Lung (tissue), 11 donors: ENCODE measurements at regions not wholly inside any gene's neighbourhood (a gene's known extent, or its start where the extent isn't known, plus 50 kb on each side); places are given as distances from the start of the nearest gene placed in this dataset.

ENCODE experiments used
- ATAC-seq: fragments of 200-7000 bp; cut with Tn5 transposase; one replicate; pipeline ENCODE4 v1.9.1; 2020; ENCODE audit warnings: moderate number of reproducible peaks; ENCODE audit not compliant: insufficient read depth, low FRiP score
- DNase-seq, 3 donors: peaks; one replicate each; pipeline ENCODE4 v3.0.0-alpha.2; 2013 to 2017
- H3K27ac ChIP-seq, 2 donors: one replicate each; pipeline ENCODE4 v1.5.1; 2013; ENCODE audit warnings: mild to moderate bottlenecking in 2 of 2, moderate library complexity in 2 of 2, control low read depth in 1 of 2, inconsistent platforms in 1 of 2, low read depth in 1 of 2, low read length in 1 of 2
- H3K27me3 ChIP-seq, 3 donors: one replicate each; pipeline ENCODE4 v1.5.1; 2013; ENCODE audit warnings: low read length in 2 of 3; ENCODE audit not compliant: control insufficient read depth in 3 of 3, insufficient read depth in 3 of 3
- H3K36me3 ChIP-seq, 4 donors: one replicate each; pipeline ENCODE4 v1.5.1; 2013; ENCODE audit warnings: low read length in 4 of 4, mild to moderate bottlenecking in 1 of 4, moderate library complexity in 1 of 4; ENCODE audit not compliant: control insufficient read depth in 4 of 4, insufficient read depth in 4 of 4
- H3K4me1 ChIP-seq, 5 donors: one replicate each; pipeline ENCODE4 v1.5.1; 2013; ENCODE audit warnings: low read length in 5 of 5, mild to moderate bottlenecking in 2 of 5, moderate library complexity in 1 of 5; ENCODE audit not compliant: control insufficient read depth in 5 of 5, insufficient read depth in 5 of 5
- H3K4me3 ChIP-seq: one replicate; pipeline ENCODE4 v1.5.1; 2013; ENCODE audit warnings: mild to moderate bottlenecking, control low read depth, moderate library complexity
- H3K9ac ChIP-seq, 2 donors: one replicate each; pipeline ENCODE4 v1.5.1; 2013; ENCODE audit warnings: low read length in 2 of 2, control low read depth in 1 of 2; ENCODE audit not compliant: insufficient read depth in 1 of 2
- H3K9me3 ChIP-seq, 4 donors: one replicate each; pipeline ENCODE4 v1.5.1; 2013; ENCODE audit warnings: low read length in 3 of 4, mild to moderate bottlenecking in 1 of 4, moderate library complexity in 1 of 4; ENCODE audit not compliant: control insufficient read depth in 4 of 4, insufficient read depth in 3 of 4
- WGBS, 2 donors: extraction: QIAGEN DNeasy Blood & Tissue Kit; methylation state at CpG; one replicate each; pipeline ENCODE4 v1.1.7; 2013; 5-methylcytosine and 5-hydroxymethylcytosine counted together
- TF ChIP-seq, protein P1 (sequence below): IDR thresholded peaks from 2 replicates; pipeline ENCODE4 v1.5.1; 2012; ENCODE audit warnings: mild to moderate bottlenecking; ENCODE audit errors: control extremely low read depth, extremely low read depth
- donor health status: control.
- donor health status: control.
- donor health status: Bipolar disorder and iron deficiency.
- donor health status: healthy.
- donor health status: DM: yes; HTN: yes; CAD: no.

DNA sequence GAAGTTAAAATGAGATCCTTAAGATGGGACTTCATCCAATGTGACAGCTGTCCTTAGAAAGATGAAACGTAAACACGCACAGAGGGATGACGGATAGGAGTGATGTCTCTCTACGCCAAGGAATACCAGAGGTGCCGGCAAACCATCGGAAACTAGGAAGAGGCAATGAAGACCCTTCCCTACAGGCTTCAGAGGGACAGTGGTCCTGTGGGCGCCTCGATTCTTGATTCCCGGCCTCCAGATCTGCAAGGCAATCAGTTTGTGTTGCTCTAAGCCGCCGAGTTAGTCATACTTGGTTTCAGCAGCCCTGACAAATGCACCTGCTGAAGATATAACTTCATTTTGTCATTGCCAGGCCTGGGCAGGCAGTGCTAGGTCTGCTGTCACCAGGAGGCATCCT is 1455.1 kb downstream of the TBC1D22A start:
- no peaks in the 10 kb centered on the region for H3K4me1 ChIP-seq

DNA sequence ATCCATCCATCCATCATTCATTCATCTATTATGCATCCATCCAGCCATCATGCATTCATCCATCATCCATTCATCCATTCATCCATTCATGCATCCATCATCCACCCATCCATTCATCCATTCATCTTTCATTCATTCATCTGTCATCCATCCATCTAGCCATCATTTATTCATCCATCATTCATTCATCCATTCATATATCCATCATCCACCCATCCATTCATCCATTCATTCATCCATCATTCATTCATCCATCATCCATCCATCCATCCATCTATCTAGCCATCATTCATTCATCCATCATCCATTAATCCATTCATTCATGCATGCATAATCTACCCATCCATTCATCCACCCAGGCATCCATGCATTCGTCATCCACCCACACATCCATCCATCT is 1450.3 kb downstream of the TBC1D22A start:
- TF ChIP-seq, protein P1, sequence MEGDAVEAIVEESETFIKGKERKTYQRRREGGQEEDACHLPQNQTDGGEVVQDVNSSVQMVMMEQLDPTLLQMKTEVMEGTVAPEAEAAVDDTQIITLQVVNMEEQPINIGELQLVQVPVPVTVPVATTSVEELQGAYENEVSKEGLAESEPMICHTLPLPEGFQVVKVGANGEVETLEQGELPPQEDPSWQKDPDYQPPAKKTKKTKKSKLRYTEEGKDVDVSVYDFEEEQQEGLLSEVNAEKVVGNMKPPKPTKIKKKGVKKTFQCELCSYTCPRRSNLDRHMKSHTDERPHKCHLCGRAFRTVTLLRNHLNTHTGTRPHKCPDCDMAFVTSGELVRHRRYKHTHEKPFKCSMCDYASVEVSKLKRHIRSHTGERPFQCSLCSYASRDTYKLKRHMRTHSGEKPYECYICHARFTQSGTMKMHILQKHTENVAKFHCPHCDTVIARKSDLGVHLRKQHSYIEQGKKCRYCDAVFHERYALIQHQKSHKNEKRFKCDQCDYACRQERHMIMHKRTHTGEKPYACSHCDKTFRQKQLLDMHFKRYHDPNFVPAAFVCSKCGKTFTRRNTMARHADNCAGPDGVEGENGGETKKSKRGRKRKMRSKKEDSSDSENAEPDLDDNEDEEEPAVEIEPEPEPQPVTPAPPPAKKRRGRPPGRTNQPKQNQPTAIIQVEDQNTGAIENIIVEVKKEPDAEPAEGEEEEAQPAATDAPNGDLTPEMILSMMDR = no peak
- Histone ChIP-seq H3K36me3 (no peaks in the 10 kb centered on the region), H3K9ac (no peak overlapping the region), H3K9me3 (peaks cover 0 to 4% (median 2%) of the 10 kb centered on the region in 4 donors), H3K4me1 (no peaks in the 10 kb centered on the region), H3K27ac (no peak overlapping the region), H3K27me3 (peaks cover 0 to 6% (median 5%) of the 10 kb centered on the region in 3 donors), H3K4me3 (no peak overlapping the region)
- DNase-seq = no peak
- ATAC-seq = no peak
- WGBS, 2 donors = 83 to 87% methylated on average over 1 of the region's 1 CpG

More for the DNA sequence above, 1455.1 kb downstream of the TBC1D22A start:
- no peak overlapping the region for H3K4me3 ChIP-seq
- H3K27me3 ChIP-seq = peaks cover 0 to 6% (median 3%) of the 10 kb centered on the region in 3 donors
- no peak overlapping the region for H3K9ac ChIP-seq
- no peak for ATAC-seq
- peaks cover 2% of the 10 kb centered on the region in 4 donors for H3K9me3 ChIP-seq
- H3K36me3 ChIP-seq = no peaks in the 10 kb centered on the region
- DNase-seq = no peak
- H3K27ac ChIP-seq = no peak overlapping the region
- WGBS, 2 donors = 89 to 95% methylated on average over 11 of the region's 11 CpGs
- TF ChIP-seq, protein P1 = no peak

DNA sequence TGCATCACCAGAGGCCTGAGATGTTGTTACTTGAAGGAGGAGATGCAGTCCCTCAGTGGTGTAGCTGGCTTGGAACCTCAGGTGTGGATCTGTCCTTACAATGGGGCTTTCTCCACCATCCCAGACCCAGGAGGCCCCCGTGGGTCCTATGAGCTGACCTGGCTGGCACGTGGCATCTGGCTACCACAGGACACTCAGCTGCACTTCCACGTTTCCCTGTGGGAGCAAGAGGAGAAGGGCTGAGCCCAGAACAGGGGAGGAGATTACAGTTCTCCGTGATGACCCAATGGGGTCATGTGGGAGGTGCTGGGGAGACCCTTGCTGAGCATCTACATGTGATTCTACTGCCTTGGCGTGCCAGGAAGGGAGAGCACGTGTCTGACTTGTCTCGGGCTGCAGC is 1448.4 kb downstream of the TBC1D22A start:
- DNase-seq (no peak), ATAC-seq (no peak)
- no peaks in the 10 kb centered on the region for H3K36me3 ChIP-seq
- peaks cover 0 to 6% (median 3%) of the 10 kb centered on the region in 3 donors for H3K27me3 ChIP-seq
- H3K4me3 ChIP-seq = no peak overlapping the region
- TF ChIP-seq, protein P1 = no peak
- no peak overlapping the region for H3K27ac ChIP-seq
- H3K9me3 ChIP-seq = peaks cover 0 to 2% (median under 1%) of the 10 kb centered on the region in 4 donors
- no peaks in the 10 kb centered on the region for H3K4me1 ChIP-seq
- no peak overlapping the region for H3K9ac ChIP-seq
- WGBS, 2 donors = 65 to 68% methylated on average over 7 of the region's 7 CpGs

DNA sequence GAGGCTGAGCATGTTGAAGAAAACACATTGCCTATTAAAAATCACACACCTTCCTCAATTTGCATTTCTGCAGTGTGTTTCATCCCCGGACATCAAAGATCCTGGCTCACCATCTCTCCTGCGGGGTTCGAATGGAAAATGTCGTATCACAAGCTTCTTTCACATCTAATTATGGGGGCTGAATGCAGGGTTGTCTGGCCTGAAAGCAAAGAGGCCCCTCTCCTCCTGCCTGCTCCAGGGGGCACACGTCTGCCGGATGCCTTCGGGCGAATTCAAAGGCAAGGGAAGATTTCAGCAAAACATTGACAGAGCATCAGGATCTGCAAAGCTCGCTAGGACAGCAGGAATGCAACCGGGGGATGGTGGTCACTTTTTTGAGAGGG is 1447.7 kb downstream of the TBC1D22A start:
- ATAC-seq = no peak
- no peak overlapping the region for H3K4me3 ChIP-seq

More for the DNA sequence above, 1447.7 kb downstream of the TBC1D22A start:
- H3K27me3 ChIP-seq = peaks cover 0 to 6% (median 3%) of the 10 kb centered on the region in 3 donors
- DNase-seq = no peak
- no peaks in the 10 kb centered on the region for H3K36me3 ChIP-seq
- TF ChIP-seq, protein P1 = no peak
- H3K9ac ChIP-seq = no peak overlapping the region
- no peak overlapping the region for H3K27ac ChIP-seq
- no peaks in the 10 kb centered on the region for H3K4me1 ChIP-seq
- H3K9me3 ChIP-seq = peaks cover 0 to 2% (median under 1%) of the 10 kb centered on the region in 4 donors
- WGBS, 2 donors = 47 to 49% methylated on average over 10 of the region's 10 CpGs
